ENCODE measurements at regions not wholly inside any gene's neighbourhood (a gene's known extent, or its start where the extent isn't known, plus 50 kb on each side); places are given as distances from the start of the nearest gene placed in this dataset.
"Not testable (repeated sequence)": the region's sequence is repeated elsewhere in the genome, so short reads cannot be mapped to it uniquely, and the experiment has no call there.

GRCh38 chr2:192675681-192676080 lies 480.9 kb upstream of the TMEFF2 start:
- no peak for DNase-seq

- DNase-seq: no peak
These were observed 474.9 kb upstream of the TMEFF2 start for GRCh38 chr2:192669505-192670091.

- not testable (repeated sequence) for DNase-seq
These were observed 465.8 kb upstream of the TMEFF2 start for GRCh38 chr2:192660555-192660954.

- no peak for DNase-seq
These were observed 462.6 kb upstream of the TMEFF2 start for GRCh38 chr2:192657362-192657761.

- no peak for DNase-seq
These were observed 461.2 kb upstream of the TMEFF2 start for GRCh38 chr2:192655916-192656315.

GRCh38 chr2:192645811-192646598 lies 451.3 kb upstream of the TMEFF2 start:
- no peak for DNase-seq

- DNase-seq: no peak
These were observed 439.8 kb upstream of the TMEFF2 start for GRCh38 chr2:192634557-192634956.

- no peak for DNase-seq
These were observed 433.3 kb upstream of the TMEFF2 start for GRCh38 chr2:192628017-192628416.

- no peak for DNase-seq
These were observed 420.4 kb upstream of the TMEFF2 start for GRCh38 chr2:192615105-192615504.

GRCh38 chr2:192604295-192604694 lies 409.6 kb upstream of the TMEFF2 start:
- DNase-seq: no peak

- DNase-seq: not testable (repeated sequence)
These were observed 403.9 kb upstream of the TMEFF2 start for GRCh38 chr2:192598649-192599048.

- DNase-seq: no peak
These were observed 398.8 kb upstream of the TMEFF2 start for GRCh38 chr2:192593561-192593960.

GRCh38 chr2:192591617-192592016 lies 396.9 kb upstream of the TMEFF2 start:
- DNase-seq: no peak

- no peak for DNase-seq
These were observed 390.7 kb upstream of the TMEFF2 start for GRCh38 chr2:192585418-192585817.

GRCh38 chr2:192584976-192585375 lies 390.2 kb upstream of the TMEFF2 start:
- DNase-seq: no peak

- no peak for DNase-seq
These were observed 385.4 kb upstream of the TMEFF2 start for GRCh38 chr2:192579965-192580700.

GRCh38 chr2:192578780-192579179 lies 384.0 kb upstream of the TMEFF2 start:
- no peak for DNase-seq

- DNase-seq: no peak
These were observed 383.0 kb upstream of the TMEFF2 start for GRCh38 chr2:192577706-192578105.

- DNase-seq: no peak
These were observed 379.8 kb upstream of the TMEFF2 start for GRCh38 chr2:192574552-192574951.

GRCh38 chr2:192571636-192572035 lies 376.9 kb upstream of the TMEFF2 start:
- DNase-seq: peak; percentile 46 to 83

- DNase-seq: peak in 1 of 2 experiments; percentile 15
These were observed 376.1 kb upstream of the TMEFF2 start for GRCh38 chr2:192570788-192571187.

GRCh38 chr2:192566863-192567262 lies 372.1 kb upstream of the TMEFF2 start:
- DNase-seq: no peak

GRCh38 chr2:192560326-192560725 lies 365.6 kb upstream of the TMEFF2 start:
- no peak for DNase-seq

- no peak for DNase-seq
These were observed 364.9 kb upstream of the TMEFF2 start for GRCh38 chr2:192559587-192559986.
